SK-N-SH treated with all-trans-retinoic acid at 6 μM for 48 hours (cell line): ENCODE measurements at regions not wholly inside any gene's neighbourhood (a gene's known extent, or its start where the extent isn't known, plus 50 kb on each side); places are given as distances from the start of the nearest gene placed in this dataset.

Source experiments
- ATAC-seq: fragments of 200-7000 bp; cut with Tn5 transposase; 3 replicates; pipeline ENCODE4 v1.9.1; 2020; ENCODE audit warnings: mild to moderate bottlenecking, moderate library complexity
- ARNTL ChIP-seq: fragments of 450-650 bp; formaldehyde crosslinking; IDR thresholded peaks from 2 replicates; pipeline ENCODE4 v1.5.0; 2020; ENCODE audit warnings: low read depth, mild to moderate bottlenecking, moderate library complexity, borderline replicate concordance
- BACH2 ChIP-seq: fragments of 250-450 bp; sonication (Bioruptor Pico); IDR thresholded peaks from 2 replicates; pipeline ENCODE4 v1.9.0; 2021; ENCODE audit warnings: mild to moderate bottlenecking, borderline replicate concordance
- CREB5 ChIP-seq: fragments of 250-450 bp; sonication (Bioruptor Pico); IDR thresholded peaks from 2 replicates; pipeline ENCODE4 v1.5.1; 2020; ENCODE audit warnings: low read depth, mild to moderate bottlenecking, moderate library complexity
- CSDC2 ChIP-seq: fragments of 250-450 bp; sonication (Bioruptor Pico); IDR thresholded peaks from 2 replicates; pipeline ENCODE4 v1.5.0; 2020; ENCODE audit warnings: mild to moderate bottlenecking, moderate library complexity
- ESRRG ChIP-seq: fragments of 250-450 bp; sonication (Bioruptor Pico); IDR thresholded peaks from 2 replicates; pipeline ENCODE4 v1.6.1; 2021; ENCODE audit warnings: mild to moderate bottlenecking
- GLIS3 ChIP-seq: fragments of 250-450 bp; sonication (Bioruptor Pico); IDR thresholded peaks from 2 replicates; pipeline ENCODE4 v1.5.0; 2020; ENCODE audit warnings: mild to moderate bottlenecking, moderate library complexity
- ISL1 ChIP-seq: fragments of 250-450 bp; sonication (Bioruptor Pico); IDR thresholded peaks from 2 replicates; pipeline ENCODE4 v2.1.2; 2022; ENCODE audit warnings: mild to moderate bottlenecking, moderate library complexity
- OSR1 ChIP-seq: fragments of 250-450 bp; sonication (Bioruptor Pico); IDR thresholded peaks from 2 replicates; pipeline ENCODE4 v1.8.0; 2022; ENCODE audit warnings: moderate library complexity, mild to moderate bottlenecking, inconsistent platforms
- PATZ1 ChIP-seq: fragments of 250-450 bp; sonication (Bioruptor Pico); IDR thresholded peaks from 2 replicates; pipeline ENCODE4 v1.8.0; 2020; ENCODE audit warnings: mild to moderate bottlenecking, moderate library complexity, borderline replicate concordance
- PPARA ChIP-seq: fragments of 250-450 bp; sonication (Bioruptor Pico); IDR thresholded peaks from 2 replicates; pipeline ENCODE4 v1.5.0; 2020; ENCODE audit warnings: mild to moderate bottlenecking, borderline replicate concordance
- RARB ChIP-seq: fragments of 250-450 bp; sonication (Bioruptor Pico); IDR thresholded peaks from 2 replicates; pipeline ENCODE4 v1.8.0; 2021; ENCODE audit warnings: mild to moderate bottlenecking, moderate library complexity
- TOX ChIP-seq: fragments of 250-450 bp; sonication (Bioruptor Pico); IDR thresholded peaks from 2 replicates; pipeline ENCODE4 v1.8.0; 2021; ENCODE audit warnings: mild to moderate bottlenecking, moderate library complexity, borderline replicate concordance
- TSHZ2 ChIP-seq: fragments of 250-450 bp; sonication (Bioruptor Pico); IDR thresholded peaks from 2 replicates; pipeline ENCODE4 v1.5.0; 2020; ENCODE audit warnings: mild to moderate bottlenecking, moderate library complexity
- ZFP3 ChIP-seq: fragments of 250-450 bp; sonication (Bioruptor Pico); IDR thresholded peaks from 2 replicates; pipeline ENCODE4 v1.5.0; 2020; ENCODE audit warnings: mild to moderate bottlenecking, moderate library complexity
- ZFP30 ChIP-seq: fragments of 450-650 bp; formaldehyde crosslinking; IDR thresholded peaks from 2 replicates; pipeline ENCODE4 v1.5.0; 2022; ENCODE audit warnings: mild to moderate bottlenecking, moderate library complexity
- ZNF565 ChIP-seq: fragments of 450-650 bp; formaldehyde crosslinking; conservative IDR thresholded peaks from 2 replicates; pipeline ENCODE4 v1.5.0; 2020; ENCODE audit warnings: low read depth, mild to moderate bottlenecking, moderate library complexity
- ZNF70 ChIP-seq: fragments of 450-650 bp; formaldehyde crosslinking; IDR thresholded peaks from 2 replicates; pipeline ENCODE4 v1.5.0; 2020; ENCODE audit warnings: mild to moderate bottlenecking, moderate library complexity
- ZNF8 ChIP-seq: fragments of 450-650 bp; formaldehyde crosslinking; IDR thresholded peaks from 2 replicates; pipeline ENCODE4 v1.5.0; 2020; ENCODE audit warnings: mild to moderate bottlenecking, moderate library complexity
- TF ChIP-seq, protein P1 (sequence below): fragments of 250-450 bp; sonication (Bioruptor Pico); IDR thresholded peaks from 2 replicates; pipeline ENCODE4 v1.5.1; 2021; ENCODE audit warnings: mild to moderate bottlenecking, moderate library complexity
- TF ChIP-seq, protein P2 (sequence below): fragments of 250-450 bp; sonication (Bioruptor Pico); IDR thresholded peaks from 2 replicates; pipeline ENCODE4 v1.8.0; 2021; ENCODE audit warnings: low read depth, mild to moderate bottlenecking, moderate library complexity, borderline replicate concordance

DNA sequence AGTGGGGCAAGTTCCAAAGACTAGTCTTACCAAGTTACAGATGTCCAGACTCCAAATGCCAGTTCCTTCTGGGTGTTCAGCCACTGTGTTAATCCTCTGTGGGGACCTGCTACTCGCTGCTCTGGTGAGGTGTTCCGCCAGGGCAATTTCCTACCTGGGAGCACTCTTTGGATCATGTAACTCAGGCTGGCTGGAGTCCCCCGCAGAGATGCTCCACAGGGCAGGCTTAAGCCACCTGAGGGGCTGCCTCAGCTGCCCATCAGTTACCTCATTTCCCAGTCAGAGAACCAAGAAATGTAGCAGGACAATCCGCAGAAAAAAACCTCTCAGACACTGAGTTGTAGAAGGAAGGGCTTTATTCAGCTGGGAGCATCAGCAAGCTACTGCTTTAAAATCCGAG, 133.8 kb downstream of the ZNF737 start (continued):
- TF ChIP-seq, protein P1, sequence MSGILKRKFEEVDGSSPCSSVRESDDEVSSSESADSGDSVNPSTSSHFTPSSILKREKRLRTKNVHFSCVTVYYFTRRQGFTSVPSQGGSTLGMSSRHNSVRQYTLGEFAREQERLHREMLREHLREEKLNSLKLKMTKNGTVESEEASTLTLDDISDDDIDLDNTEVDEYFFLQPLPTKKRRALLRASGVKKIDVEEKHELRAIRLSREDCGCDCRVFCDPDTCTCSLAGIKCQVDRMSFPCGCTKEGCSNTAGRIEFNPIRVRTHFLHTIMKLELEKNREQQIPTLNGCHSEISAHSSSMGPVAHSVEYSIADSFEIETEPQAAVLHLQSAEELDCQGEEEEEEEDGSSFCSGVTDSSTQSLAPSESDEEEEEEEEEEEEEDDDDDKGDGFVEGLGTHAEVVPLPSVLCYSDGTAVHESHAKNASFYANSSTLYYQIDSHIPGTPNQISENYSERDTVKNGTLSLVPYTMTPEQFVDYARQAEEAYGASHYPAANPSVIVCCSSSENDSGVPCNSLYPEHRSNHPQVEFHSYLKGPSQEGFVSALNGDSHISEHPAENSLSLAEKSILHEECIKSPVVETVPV (CRISPR knock-in tag) = no peak
- no peak for TF ChIP-seq TOX (CRISPR knock-in tag)
- no peak for TF ChIP-seq ZNF70
- TF ChIP-seq ZFP30 (CRISPR knock-in tag) = no peak
- TF ChIP-seq ZFP3 = no peak
- no peak for TF ChIP-seq GLIS3 (CRISPR knock-in tag)
- TF ChIP-seq, all 23 proteins: peak for 0

- no peak for TF ChIP-seq ZFP30 (CRISPR knock-in tag)
- no peak for TF ChIP-seq TSHZ2 (CRISPR knock-in tag)
- TF ChIP-seq ZFP3 = no peak
- TF ChIP-seq, protein P2, sequence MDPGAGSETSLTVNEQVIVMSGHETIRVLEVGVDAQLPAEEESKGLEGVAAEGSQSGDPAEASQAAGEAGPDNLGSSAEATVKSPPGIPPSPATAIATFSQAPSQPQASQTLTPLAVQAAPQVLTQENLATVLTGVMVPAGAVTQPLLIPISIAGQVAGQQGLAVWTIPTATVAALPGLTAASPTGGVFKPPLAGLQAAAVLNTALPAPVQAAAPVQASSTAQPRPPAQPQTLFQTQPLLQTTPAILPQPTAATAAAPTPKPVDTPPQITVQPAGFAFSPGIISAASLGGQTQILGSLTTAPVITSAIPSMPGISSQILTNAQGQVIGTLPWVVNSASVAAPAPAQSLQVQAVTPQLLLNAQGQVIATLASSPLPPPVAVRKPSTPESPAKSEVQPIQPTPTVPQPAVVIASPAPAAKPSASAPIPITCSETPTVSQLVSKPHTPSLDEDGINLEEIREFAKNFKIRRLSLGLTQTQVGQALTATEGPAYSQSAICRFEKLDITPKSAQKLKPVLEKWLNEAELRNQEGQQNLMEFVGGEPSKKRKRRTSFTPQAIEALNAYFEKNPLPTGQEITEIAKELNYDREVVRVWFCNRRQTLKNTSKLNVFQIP (CRISPR knock-in tag) = no peak
- TF ChIP-seq ESRRG (CRISPR knock-in tag) = no peak
- no peak for TF ChIP-seq ISL1
- TF ChIP-seq BACH2 (CRISPR knock-in tag) = no peak
- TF ChIP-seq ZNF70 = no peak
- TF ChIP-seq OSR1 (CRISPR knock-in tag) = no peak
- no peak for TF ChIP-seq CSDC2 (CRISPR knock-in tag)
- TF ChIP-seq TOX (CRISPR knock-in tag) = no peak
- TF ChIP-seq ARNTL (CRISPR knock-in tag) = no peak
- no peak for TF ChIP-seq ZNF8 (CRISPR knock-in tag)
- TF ChIP-seq CREB5 (CRISPR knock-in tag) = no peak
- TF ChIP-seq PATZ1 (CRISPR knock-in tag) = no peak
- TF ChIP-seq ZNF565 (CRISPR knock-in tag) = no peak
- no peak for TF ChIP-seq PPARA (CRISPR knock-in tag)
- TF ChIP-seq RARB (CRISPR knock-in tag) = no peak
- peak; percentile 44 for ATAC-seq
These were observed 142.0 kb downstream of the ZNF737 start for GRCh38 chr19:20423381-20424197.
